ENCODE measurements at regions not wholly inside any gene's neighbourhood (a gene's known extent, or its start where the extent isn't known, plus 50 kb on each side); places are given as distances from the start of the nearest gene placed in this dataset.

DNA sequence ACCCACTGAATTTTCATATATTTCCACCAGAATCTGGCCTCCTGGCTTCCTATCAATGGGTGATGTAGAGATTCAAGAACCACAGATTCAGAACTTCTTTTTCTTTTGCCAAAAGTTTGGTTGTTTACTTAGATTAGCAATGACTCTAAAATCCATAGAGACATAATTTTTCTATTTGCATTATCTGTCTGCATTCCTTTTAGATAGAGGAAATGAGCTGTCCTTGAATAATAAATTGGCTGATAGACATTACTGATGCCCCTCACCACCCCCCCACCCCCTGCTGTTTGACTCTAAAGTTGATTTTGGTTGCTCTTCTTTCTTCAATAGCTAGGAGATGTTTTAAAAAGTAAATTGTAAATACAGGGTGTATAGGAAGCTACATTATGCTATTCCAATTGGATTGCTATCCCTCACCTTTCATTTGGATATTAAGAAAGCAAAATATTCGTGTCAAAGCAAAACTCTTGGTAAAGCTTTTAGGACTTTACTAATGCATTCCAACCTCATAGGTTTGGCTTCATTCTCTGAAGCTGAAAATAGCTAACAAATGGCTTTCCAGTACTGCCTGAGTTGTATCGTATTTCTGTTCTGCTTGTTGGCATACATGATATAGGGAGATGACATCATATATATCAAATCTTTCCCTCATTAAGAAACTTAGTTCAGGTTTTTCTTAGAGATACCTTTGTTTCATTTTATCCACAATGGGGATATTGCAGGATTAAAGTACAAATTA is 606.0 kb downstream of the ARL4A start:
- no peak overlapping the region for H3K4me3 ChIP-seq (ENCODE audit: insufficient read depth, low read depth, low read length)
- H3K36me3 ChIP-seq (ENCODE audit: control insufficient read depth, insufficient read depth, low read length), result no peaks in the 10 kb centered on the region
- H3K27ac ChIP-seq (ENCODE audit: insufficient read depth, low read depth, low read length, poor library complexity, severe bottlenecking), result no peak overlapping the region
- H3K27me3 ChIP-seq (ENCODE audit: control insufficient read depth, insufficient read depth, low read length, poor library complexity, severe bottlenecking), result no peaks in the 10 kb centered on the region
- H3K4me1 ChIP-seq (ENCODE audit: control insufficient read depth, insufficient read depth, low read length), result no peaks in the 10 kb centered on the region
- no peaks in the 10 kb centered on the region for H3K9me3 ChIP-seq (ENCODE audit: control insufficient read depth, low read length)
- 95 to 97% methylated on average over 1 to 2 of the region's 2 CpGs for WGBS, 2 experiments

DNA sequence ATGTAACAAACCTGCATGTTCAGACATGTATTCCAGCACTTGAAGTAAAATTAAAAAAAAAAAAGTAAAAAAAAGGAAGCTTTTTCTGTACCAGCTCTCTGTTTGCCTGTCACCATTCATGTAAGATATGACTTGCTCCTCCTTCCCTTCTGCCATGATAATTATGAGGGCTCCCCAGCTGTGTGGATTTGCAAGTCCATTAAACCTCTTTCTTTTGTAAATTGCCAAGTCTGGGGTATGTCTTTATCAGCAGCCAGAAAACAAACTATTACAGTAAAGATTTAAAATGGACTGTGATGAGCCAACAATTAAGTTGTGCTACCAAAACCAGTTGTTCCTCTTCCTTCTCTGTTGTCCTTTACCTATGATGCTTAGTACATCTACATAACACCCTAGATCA is 619.6 kb downstream of the ARL4A start:
- H3K36me3 ChIP-seq (ENCODE audit: control insufficient read depth, insufficient read depth, low read length), result no peaks in the 10 kb centered on the region

GRCh38 chr7:13308423-13308822 is 621.0 kb downstream of the ARL4A start:
- Histone ChIP-seq H3K4me1 (ENCODE audit: control insufficient read depth, insufficient read depth, low read length) (no peaks in the 10 kb centered on the region), H3K27ac (ENCODE audit: insufficient read depth, low read depth, low read length, poor library complexity, severe bottlenecking) (no peak overlapping the region), H3K36me3 (ENCODE audit: control insufficient read depth, insufficient read depth, low read length) (no peaks in the 10 kb centered on the region), H3K4me3 (ENCODE audit: insufficient read depth, low read depth, low read length) (no peak overlapping the region), H3K27me3 (ENCODE audit: control insufficient read depth, insufficient read depth, low read length, poor library complexity, severe bottlenecking) (no peaks in the 10 kb centered on the region), H3K9me3 (ENCODE audit: control insufficient read depth, low read length) (no peaks in the 10 kb centered on the region)

More for the DNA sequence above, 619.6 kb downstream of the ARL4A start:
- Histone ChIP-seq H3K4me3 (ENCODE audit: insufficient read depth, low read depth, low read length) (no peak overlapping the region), H3K9me3 (ENCODE audit: control insufficient read depth, low read length) (no peaks in the 10 kb centered on the region), H3K27me3 (ENCODE audit: control insufficient read depth, insufficient read depth, low read length, poor library complexity, severe bottlenecking) (no peaks in the 10 kb centered on the region), H3K4me1 (ENCODE audit: control insufficient read depth, insufficient read depth, low read length) (no peaks in the 10 kb centered on the region), H3K27ac (ENCODE audit: insufficient read depth, low read depth, low read length, poor library complexity, severe bottlenecking) (no peak overlapping the region)

GRCh38 chr7:13309535-13309934 is 622.1 kb downstream of the ARL4A start:
- H3K4me1 ChIP-seq (ENCODE audit: control insufficient read depth, insufficient read depth, low read length), result no peaks in the 10 kb centered on the region
- H3K27me3 ChIP-seq (ENCODE audit: control insufficient read depth, insufficient read depth, low read length, poor library complexity, severe bottlenecking), result no peaks in the 10 kb centered on the region
- no peaks in the 10 kb centered on the region for H3K9me3 ChIP-seq (ENCODE audit: control insufficient read depth, low read length)
- no peak overlapping the region for H3K4me3 ChIP-seq (ENCODE audit: insufficient read depth, low read depth, low read length)
- H3K27ac ChIP-seq (ENCODE audit: insufficient read depth, low read depth, low read length, poor library complexity, severe bottlenecking), result no peak overlapping the region
- H3K36me3 ChIP-seq (ENCODE audit: control insufficient read depth, insufficient read depth, low read length), result no peaks in the 10 kb centered on the region

DNA sequence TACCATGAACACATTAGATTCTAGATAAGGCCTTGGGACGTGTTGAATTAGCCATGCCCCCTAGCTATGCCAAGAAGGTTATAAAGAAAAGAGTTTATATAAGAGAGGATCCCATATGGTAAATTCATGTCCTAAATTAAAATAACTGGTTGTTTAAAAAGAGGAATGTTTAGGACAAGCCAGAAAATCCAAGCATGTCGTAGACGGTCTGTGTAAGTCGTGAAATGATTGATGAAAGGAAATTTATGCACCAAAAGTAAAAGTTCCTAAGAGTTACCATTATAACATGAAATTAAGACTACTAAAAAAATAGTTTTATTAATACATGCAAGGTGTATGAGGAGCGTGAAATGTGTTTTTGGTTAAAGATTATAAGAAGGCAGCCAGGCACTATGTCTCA is 624.9 kb downstream of the ARL4A start:
- H3K4me1 ChIP-seq (ENCODE audit: control insufficient read depth, insufficient read depth, low read length), result no peaks in the 10 kb centered on the region
- no peaks in the 10 kb centered on the region for H3K36me3 ChIP-seq (ENCODE audit: control insufficient read depth, insufficient read depth, low read length)
- WGBS, 2 experiments, result 86 to 94% methylated on average over 2 of the region's 5 CpGs
- H3K27ac ChIP-seq (ENCODE audit: insufficient read depth, low read depth, low read length, poor library complexity, severe bottlenecking), result no peak overlapping the region
- H3K4me3 ChIP-seq (ENCODE audit: insufficient read depth, low read depth, low read length), result no peak overlapping the region
- H3K9me3 ChIP-seq (ENCODE audit: control insufficient read depth, low read length), result no peaks in the 10 kb centered on the region
- H3K27me3 ChIP-seq (ENCODE audit: control insufficient read depth, insufficient read depth, low read length, poor library complexity, severe bottlenecking), result no peaks in the 10 kb centered on the region

GRCh38 chr7:13320333-13320732 is 632.9 kb downstream of the ARL4A start:
- Histone ChIP-seq H3K27me3 (ENCODE audit: control insufficient read depth, insufficient read depth, low read length, poor library complexity, severe bottlenecking) (no peaks in the 10 kb centered on the region), H3K4me3 (ENCODE audit: insufficient read depth, low read depth, low read length) (no peak overlapping the region), H3K9me3 (ENCODE audit: control insufficient read depth, low read length) (no peaks in the 10 kb centered on the region), H3K27ac (ENCODE audit: insufficient read depth, low read depth, low read length, poor library complexity, severe bottlenecking) (no peak overlapping the region), H3K4me1 (ENCODE audit: control insufficient read depth, insufficient read depth, low read length) (no peaks in the 10 kb centered on the region), H3K36me3 (ENCODE audit: control insufficient read depth, insufficient read depth, low read length) (no peaks in the 10 kb centered on the region)

DNA sequence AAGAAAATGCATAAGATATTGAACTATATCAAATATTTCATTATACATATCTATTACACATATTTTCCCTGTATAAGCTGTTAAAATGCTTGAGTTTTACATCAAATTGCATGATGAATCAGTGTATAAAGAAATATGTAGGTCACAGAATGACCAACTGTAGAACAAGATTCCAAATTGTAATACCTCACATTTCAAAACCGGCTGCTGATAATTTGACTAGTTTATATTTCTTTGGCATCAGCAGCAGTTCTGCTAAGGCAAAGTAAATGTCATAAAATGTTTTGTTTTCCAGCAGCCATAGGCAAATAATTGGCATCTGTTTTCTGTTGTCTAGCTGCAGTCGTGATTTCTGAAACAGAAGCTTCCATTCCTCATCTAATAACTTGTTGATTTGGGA is 633.9 kb downstream of the ARL4A start:
- Histone ChIP-seq H3K27me3 (ENCODE audit: control insufficient read depth, insufficient read depth, low read length, poor library complexity, severe bottlenecking) (no peaks in the 10 kb centered on the region), H3K4me1 (ENCODE audit: control insufficient read depth, insufficient read depth, low read length) (no peaks in the 10 kb centered on the region), H3K27ac (ENCODE audit: insufficient read depth, low read depth, low read length, poor library complexity, severe bottlenecking) (no peak overlapping the region), H3K36me3 (ENCODE audit: control insufficient read depth, insufficient read depth, low read length) (no peaks in the 10 kb centered on the region), H3K9me3 (ENCODE audit: control insufficient read depth, low read length) (no peaks in the 10 kb centered on the region), H3K4me3 (ENCODE audit: insufficient read depth, low read depth, low read length) (no peak overlapping the region)
- WGBS, 2 experiments, result 89 to 100% methylated on average over 2 of the region's 2 CpGs

GRCh38 chr7:13322126-13322525 is 634.7 kb downstream of the ARL4A start:
- Histone ChIP-seq H3K4me1 (ENCODE audit: control insufficient read depth, insufficient read depth, low read length) (no peaks in the 10 kb centered on the region), H3K4me3 (ENCODE audit: insufficient read depth, low read depth, low read length) (no peak overlapping the region), H3K27ac (ENCODE audit: insufficient read depth, low read depth, low read length, poor library complexity, severe bottlenecking) (no peak overlapping the region), H3K36me3 (ENCODE audit: control insufficient read depth, insufficient read depth, low read length) (no peaks in the 10 kb centered on the region), H3K27me3 (ENCODE audit: control insufficient read depth, insufficient read depth, low read length, poor library complexity, severe bottlenecking) (no peaks in the 10 kb centered on the region), H3K9me3 (ENCODE audit: control insufficient read depth, low read length) (no peaks in the 10 kb centered on the region)
- 66 to 77% methylated on average over 5 of the region's 5 CpGs for WGBS, 2 experiments

GRCh38 chr7:13327669-13328068 is 640.2 kb downstream of the ARL4A start:
- Histone ChIP-seq H3K36me3 (ENCODE audit: control insufficient read depth, insufficient read depth, low read length) (no peaks in the 10 kb centered on the region), H3K27ac (ENCODE audit: insufficient read depth, low read depth, low read length, poor library complexity, severe bottlenecking) (no peak overlapping the region), H3K27me3 (ENCODE audit: control insufficient read depth, insufficient read depth, low read length, poor library complexity, severe bottlenecking) (no peaks in the 10 kb centered on the region), H3K9me3 (ENCODE audit: control insufficient read depth, low read length) (no peaks in the 10 kb centered on the region), H3K4me3 (ENCODE audit: insufficient read depth, low read depth, low read length) (no peak overlapping the region), H3K4me1 (ENCODE audit: control insufficient read depth, insufficient read depth, low read length) (no peaks in the 10 kb centered on the region)
- WGBS, 2 experiments, result 83 to 89% methylated on average over 1 of the region's 1 CpG

GRCh38 chr7:13333371-13333770 is 645.9 kb downstream of the ARL4A start:
- Histone ChIP-seq H3K4me3 (ENCODE audit: insufficient read depth, low read depth, low read length) (no peak overlapping the region), H3K27me3 (ENCODE audit: control insufficient read depth, insufficient read depth, low read length, poor library complexity, severe bottlenecking) (no peaks in the 10 kb centered on the region), H3K9me3 (ENCODE audit: control insufficient read depth, low read length) (no peaks in the 10 kb centered on the region), H3K27ac (ENCODE audit: insufficient read depth, low read depth, low read length, poor library complexity, severe bottlenecking) (no peak overlapping the region), H3K4me1 (ENCODE audit: control insufficient read depth, insufficient read depth, low read length) (no peaks in the 10 kb centered on the region), H3K36me3 (ENCODE audit: control insufficient read depth, insufficient read depth, low read length) (no peaks in the 10 kb centered on the region)
- 77 to 90% methylated on average over 1 of the region's 1 CpG for WGBS, 2 experiments

DNA sequence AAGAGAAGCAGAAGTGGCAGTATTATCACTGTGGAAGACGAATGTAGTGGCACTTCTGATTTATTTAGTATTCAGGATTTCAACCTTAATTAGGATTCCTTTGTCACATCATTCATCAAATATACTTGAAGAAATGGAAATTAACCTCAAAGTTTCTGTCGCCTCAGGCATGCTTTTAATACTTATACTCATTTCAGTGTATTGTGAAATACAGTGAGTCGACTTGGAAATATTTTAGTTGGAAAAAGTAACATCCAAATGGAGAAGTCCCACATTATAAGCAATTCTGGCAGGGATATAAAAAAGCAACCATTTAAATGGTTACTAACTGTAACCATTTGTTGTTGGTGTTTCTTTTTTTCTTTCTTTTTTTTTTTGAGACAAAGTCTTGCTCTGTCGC is 648.8 kb downstream of the ARL4A start:
- H3K4me3 ChIP-seq (ENCODE audit: insufficient read depth, low read depth, low read length), result no peak overlapping the region
- no peaks in the 10 kb centered on the region for H3K4me1 ChIP-seq (ENCODE audit: control insufficient read depth, insufficient read depth, low read length)
- no peaks in the 10 kb centered on the region for H3K9me3 ChIP-seq (ENCODE audit: control insufficient read depth, low read length)
- no peaks in the 10 kb centered on the region for H3K36me3 ChIP-seq (ENCODE audit: control insufficient read depth, insufficient read depth, low read length)
- no peaks in the 10 kb centered on the region for H3K27me3 ChIP-seq (ENCODE audit: control insufficient read depth, insufficient read depth, low read length, poor library complexity, severe bottlenecking)
- WGBS, 2 experiments, result 97 to 98% methylated on average over 2 to 4 of the region's 4 CpGs
- H3K27ac ChIP-seq (ENCODE audit: insufficient read depth, low read depth, low read length, poor library complexity, severe bottlenecking), result no peak overlapping the region
